Spleen (tissue), 11 donors: ENCODE measurements at regions not wholly inside any gene's neighbourhood (a gene's known extent, or its start where the extent isn't known, plus 50 kb on each side); places are given as distances from the start of the nearest gene placed in this dataset.

Experiments used
- DNase-seq: peaks from one replicate; pipeline ENCODE4 v3.0.0-alpha.2; 2020
- H3K27ac ChIP-seq, 8 donors: fragments of 200-600 bp; sonication (generic) in 7 of 8; 1 replicate in 4 of 8; 2 replicates in 4 of 8; pipeline versions ENCODE4 v1.5.0 to v1.8.0; 2016 to 2021; ENCODE audit warnings: inconsistent platforms in 4 of 8, mild to moderate bottlenecking in 4 of 8, moderate library complexity in 1 of 8
- H3K27me3 ChIP-seq, 7 donors: fragments of 200-600 bp; sonication (generic) in 6 of 7; replicated peaks in 1 of 7; 1 replicate in 4 of 7; 2 replicates in 3 of 7; pipeline versions ENCODE4 v1.5.0 to v1.8.0; 2016 to 2021; ENCODE audit warnings: inconsistent platforms in 3 of 7, mild to moderate bottlenecking in 1 of 7
- H3K36me3 ChIP-seq, 6 donors: fragments of 200-600 bp; sonication (generic) in 5 of 6; 1 replicate in 4 of 6; 2 replicates in 2 of 6; pipeline versions ENCODE4 v1.5.0 to v1.8.0; 2016 to 2021; ENCODE audit warnings: inconsistent platforms in 2 of 6
- H3K4me1 ChIP-seq, 6 donors: fragments of 200-600 bp; sonication (generic) in 5 of 6; 1 replicate in 3 of 6; 2 replicates in 3 of 6; pipeline versions ENCODE4 v1.5.0 to v1.8.0; 2016 to 2021; ENCODE audit warnings: inconsistent platforms in 3 of 6
- H3K4me3 ChIP-seq, 8 donors: fragments of 200-600 bp; sonication (generic) in 7 of 8; 1 replicate in 4 of 8; 2 replicates in 4 of 8; pipeline versions ENCODE4 v1.5.0 to v1.8.0; 2016 to 2021; ENCODE audit warnings: inconsistent platforms in 4 of 8, mild to moderate bottlenecking in 4 of 8, moderate library complexity in 2 of 8
- H3K9me3 ChIP-seq, 8 donors: fragments of 200-600 bp; sonication (generic) in 7 of 8; 1 replicate in 4 of 8; 2 replicates in 4 of 8; pipeline versions ENCODE4 v1.5.0 to v1.8.0; 2016 to 2021; ENCODE audit warnings: inconsistent platforms in 4 of 8
- CTCF ChIP-seq, 11 experiments: fragments of 200-600 bp in 7 of 11; fragments of 450-650 bp in 4 of 11; sonication (generic) in 4 of 11; IDR thresholded peaks in 8 of 11; conservative IDR thresholded peaks in 3 of 11; 1 replicate in 7 of 11; 2 replicates in 4 of 11; pipeline versions ENCODE4 v1.4.0 to v1.8.0; 2016 to 2021; ENCODE audit warnings: antibody characterized with exemption in 11 of 11, inconsistent platforms in 4 of 11, mild to moderate bottlenecking in 1 of 11
- POLR2A ChIP-seq, 3 donors: fragments of 450-650 bp; IDR thresholded peaks; one replicate each; pipeline ENCODE4 v1.5.1; 2017; ENCODE audit warnings: antibody characterized with exemption in 3 of 3, mild to moderate bottlenecking in 1 of 3
- POLR2AphosphoS5 ChIP-seq, 3 donors: sonication (generic); formaldehyde crosslinking; IDR thresholded peaks; one replicate each; pipeline ENCODE4 v1.5.1; 2017; ENCODE audit warnings: antibody characterized with exemption in 3 of 3
- WGBS, 5 donors: extraction: QIAGEN DNeasy Blood & Tissue Kit in 3 of 5; methylation state at CpG; one replicate each; pipeline versions ENCODE4 v1.1.5 to v1.1.7; 2013 to 2018; 5-methylcytosine and 5-hydroxymethylcytosine counted together
- intact Hi-C: fragments of 100-400 bp; cut with DNase I; formaldehyde crosslinking; loops from one replicate; pipeline ENCODE4 v1.15.0; 2023; ENCODE audit warnings: low total_unique reads
- donor health status: healthy with polysubstance abuse.
- donor health status: DM: no; HTN: no; CAD: no; lungs with moderate emphysema.
- donor health status: DM: no; HTN: no; CAD: no.
- donor health status: Bipolar disorder and iron deficiency.
- donor health status: healthy.
- donor health status: DM: no; HTN: no; CAD: no.
- donor health status: DM: yes; HTN: yes; CAD: no.

GRCh38 chr7:113371416-113372043, 253.2 kb upstream of the SMIM30 start:
- Histone ChIP-seq H3K4me1 (no peaks in the 10 kb centered on the region), H3K27me3 (no peaks in the 10 kb centered on the region), H3K36me3 (no peaks in the 10 kb centered on the region), H3K9me3 (no peaks in the 10 kb centered on the region), H3K27ac (no peak overlapping the region), H3K4me3 (no peak overlapping the region)
- 68 to 88% (median 76%) methylated on average over 4 of the region's 4 CpGs for WGBS, 5 donors
- DNase-seq: no peak
- intact Hi-C loops: no loop called here
- TF ChIP-seq CTCF (IDR thresholded peaks at IDR 0.05 in 8 of 11, conservative IDR thresholded peaks at IDR 0.05 in 3 of 11) (no peak), POLR2AphosphoS5 (IDR thresholded peaks at IDR 0.05) (no peak), POLR2A (IDR thresholded peaks at IDR 0.05) (no peak)

- Histone ChIP-seq H3K27me3 (no peaks in the 10 kb centered on the region), H3K4me3 (no peak overlapping the region), H3K9me3 (no peaks in the 10 kb centered on the region), H3K36me3 (no peaks in the 10 kb centered on the region), H3K4me1 (no peaks in the 10 kb centered on the region), H3K27ac (no peak overlapping the region)
- TF ChIP-seq CTCF (IDR thresholded peaks at IDR 0.05 in 8 of 11, conservative IDR thresholded peaks at IDR 0.05 in 3 of 11) (no peak), POLR2AphosphoS5 (IDR thresholded peaks at IDR 0.05) (no peak), POLR2A (IDR thresholded peaks at IDR 0.05) (no peak)
- intact Hi-C loops: no loop called here
- WGBS, 5 donors: 71 to 90% (median 80%) methylated on average over 2 of the region's 2 CpGs
- no peak for DNase-seq
Measured at GRCh38 chr7:113370910-113371309, 252.6 kb upstream of the SMIM30 start.

GRCh38 chr7:113368256-113368655, 249.9 kb upstream of the SMIM30 start:
- no peaks in the 10 kb centered on the region for H3K36me3 ChIP-seq
- no peak overlapping the region for H3K4me3 ChIP-seq
- WGBS, 5 donors: 91 to 100% (median 95%) methylated on average over 1 of the region's 1 CpG
- no peak overlapping the region for H3K27ac ChIP-seq
- no peaks in the 10 kb centered on the region for H3K9me3 ChIP-seq
- intact Hi-C loops: no loop called here
- TF ChIP-seq POLR2AphosphoS5 (IDR thresholded peaks at IDR 0.05) (no peak), POLR2A (IDR thresholded peaks at IDR 0.05) (no peak), CTCF (IDR thresholded peaks at IDR 0.05 in 8 of 11, conservative IDR thresholded peaks at IDR 0.05 in 3 of 11) (no peak)
- H3K27me3 ChIP-seq: no peaks in the 10 kb centered on the region
- no peak for DNase-seq
- H3K4me1 ChIP-seq: no peaks in the 10 kb centered on the region

GRCh38 chr7:113367041-113367586, 248.8 kb upstream of the SMIM30 start:
- 56 to 75% (median 74%) methylated on average over 3 of the region's 3 CpGs for WGBS, 5 donors
- Histone ChIP-seq H3K27ac (no peak overlapping the region), H3K4me3 (no peak overlapping the region), H3K9me3 (no peaks in the 10 kb centered on the region), H3K36me3 (no peaks in the 10 kb centered on the region), H3K27me3 (no peaks in the 10 kb centered on the region), H3K4me1 (no peaks in the 10 kb centered on the region)
- intact Hi-C loops: no loop called here
- no peak for DNase-seq
- TF ChIP-seq POLR2AphosphoS5 (IDR thresholded peaks at IDR 0.05): no peak
- no peak for TF ChIP-seq POLR2A (IDR thresholded peaks at IDR 0.05)
- TF ChIP-seq CTCF (IDR thresholded peaks at IDR 0.05 in 8 of 11, conservative IDR thresholded peaks at IDR 0.05 in 3 of 11): no peak
